SK-N-SH (cell line): ENCODE measurements at regions not wholly inside any gene's neighbourhood (a gene's known extent, or its start where the extent isn't known, plus 50 kb on each side); places are given as distances from the start of the nearest gene placed in this dataset.

Experiments
- CTCF ChIA-PET: fragments of 300-600, 350-600 bp; formaldehyde crosslinking; extraction: SDS; loops from one replicate; lab custom pipeline; 2021; lab: Yijun Ruan, JAX
- POLR2A ChIA-PET: fragments of 350-600 bp; sonication (Branson Sonifier 250); formaldehyde crosslinking; extraction: SDS; loops from one replicate; lab custom pipeline; 2020; ENCODE audit warnings: antibody characterized with exemption, inconsistent platforms; lab: Yijun Ruan, JAX
- DNase-seq: peaks from one replicate; pipeline ENCODE4 v3.0.0; 2012
- H2AFZ ChIP-seq: fragments of 200-600 bp; sonication (generic); 2 replicates; pipeline ENCODE4 v1.8.1; 2016; ENCODE audit warnings: antibody characterized with exemption, mild to moderate bottlenecking, low read depth
- H3F3A ChIP-seq: fragments of 200-600 bp; sonication (generic); replicated peaks from 2 replicates; pipeline ENCODE3; 2016; ENCODE audit warnings: antibody characterized with exemption, mild to moderate bottlenecking; ENCODE audit not compliant: insufficient read depth
- H3K27ac ChIP-seq, 2 experiments: fragments of 200-500 bp in 1 of 2; fragments of 200-600 bp in 1 of 2; sonication (Bioruptor generic) in 1 of 2; sonication (generic), shearing (Covaris generic) in 1 of 2; 2 replicates each; pipeline versions ENCODE4 v1.5.1 to v1.6.1; 2014 to 2016; ENCODE audit warnings: low read depth in 2 of 2, inconsistent platforms in 1 of 2, low read length in 1 of 2, mild to moderate bottlenecking in 1 of 2, mixed read lengths in 1 of 2
- H3K27me3 ChIP-seq: fragments of 200-600 bp; sonication (generic), shearing (Covaris generic); 2 replicates; pipeline ENCODE4 v1.6.1; 2016; ENCODE audit warnings: mixed run types; ENCODE audit not compliant: insufficient read depth
- H3K36me3 ChIP-seq, 2 experiments: fragments of 200-500 bp in 1 of 2; fragments of 200-600 bp in 1 of 2; sonication (Bioruptor generic) in 1 of 2; sonication (generic) in 1 of 2; replicated peaks in 1 of 2; 2 replicates each; pipeline versions ENCODE3 to v1.5.1; 2014 to 2016; ENCODE audit warnings: low read length in 1 of 2, mild to moderate bottlenecking in 1 of 2; ENCODE audit not compliant: insufficient read depth in 2 of 2, control insufficient read depth in 1 of 2
- H3K4me1 ChIP-seq, 2 experiments: fragments of 200-500 bp in 1 of 2; fragments of 200-600 bp in 1 of 2; sonication (Bioruptor generic) in 1 of 2; sonication (generic), shearing (Covaris generic) in 1 of 2; 2 replicates each; pipeline versions ENCODE4 v1.5.1 to v1.6.1; 2014 to 2016; ENCODE audit warnings: low read depth in 1 of 2, low read length in 1 of 2, mixed run types in 1 of 2; ENCODE audit not compliant: insufficient read depth in 2 of 2, control insufficient read depth in 1 of 2
- H3K4me2 ChIP-seq: fragments of 200-600 bp; sonication (generic), shearing (Covaris generic); 2 replicates; pipeline ENCODE4 v1.6.1; 2017; ENCODE audit warnings: mixed run types
- H3K4me3 ChIP-seq, 2 experiments: fragments of 200-500 bp in 1 of 2; fragments of 200-600 bp in 1 of 2; sonication (Bioruptor generic) in 1 of 2; sonication (generic), shearing (Covaris generic) in 1 of 2; 2 replicates each; pipeline versions ENCODE4 v1.5.1 to v1.8.1; 2014 to 2016; ENCODE audit warnings: low read depth in 2 of 2, inconsistent platforms in 1 of 2, low read length in 1 of 2, mild to moderate bottlenecking in 1 of 2, mixed read lengths in 1 of 2, moderate library complexity in 1 of 2
- H3K79me2 ChIP-seq: fragments of 200-600 bp; sonication (generic); 2 replicates; pipeline ENCODE4 v1.8.1; 2017; ENCODE audit warnings: mild to moderate bottlenecking; ENCODE audit not compliant: insufficient read depth
- H3K9ac ChIP-seq: fragments of 200-600 bp; sonication (generic); 2 replicates; pipeline ENCODE4 v1.6.1; 2017; ENCODE audit warnings: mixed run types
- H3K9me2 ChIP-seq: fragments of 200-600 bp; sonication (generic); 2 replicates; pipeline ENCODE4 v1.6.1; 2017; ENCODE audit warnings: mixed run types
- H3K9me3 ChIP-seq: fragments of 200-600 bp; sonication (generic); 2 replicates; pipeline ENCODE4 v1.6.1; 2017; ENCODE audit warnings: mixed run types, mild to moderate bottlenecking, moderate library complexity
- H4K20me1 ChIP-seq: fragments of 200-600 bp; sonication (generic); 2 replicates; pipeline ENCODE4 v1.6.1; 2017; ENCODE audit warnings: mild to moderate bottlenecking, mixed run types; ENCODE audit not compliant: insufficient read depth
- CTCF ChIP-seq: fragments of 200-600 bp; sonication (generic); IDR thresholded peaks from 2 replicates; pipeline ENCODE4 v1.6.1; 2017; ENCODE audit warnings: antibody characterized with exemption, mild to moderate bottlenecking, moderate library complexity
- ELF1 ChIP-seq: IDR thresholded peaks from 2 replicates; pipeline ENCODE4 v1.4.0; 2012
- EZH2phosphoT487 ChIP-seq: fragments of 200-600 bp; sonication (generic); IDR thresholded peaks from 2 replicates; pipeline ENCODE4 v1.6.1; 2017; ENCODE audit warnings: low read depth, mixed run types, mild to moderate bottlenecking, antibody characterized with exemption, moderate library complexity, borderline replicate concordance
- FOXJ3 ChIP-seq: sonication (generic); formaldehyde crosslinking; IDR thresholded peaks from 2 replicates; pipeline ENCODE4 v1.5.1; 2020; ENCODE audit warnings: mild to moderate bottlenecking, missing genetic modification reagents
- IRF3 ChIP-seq: fragments of 150-350 bp; IDR thresholded peaks from 2 replicates; pipeline ENCODE4 v1.6.1; 2016; ENCODE audit warnings: mild to moderate bottlenecking, low read depth, low read length
- MAX ChIP-seq: IDR thresholded peaks from 2 replicates; pipeline ENCODE4 v1.4.0; 2012; ENCODE audit warnings: low read depth
- MEF2A ChIP-seq: IDR thresholded peaks from 2 replicates; pipeline ENCODE4 v1.4.0; 2012; ENCODE audit warnings: low read depth, borderline replicate concordance
- NRF1 ChIP-seq: IDR thresholded peaks from 2 replicates; pipeline ENCODE4 v1.6.1; 2012; ENCODE audit warnings: low read depth, mild to moderate bottlenecking, low read length
- POLR2AphosphoS5 ChIP-seq: IDR thresholded peaks from 2 replicates; pipeline ENCODE4 v1.6.1; 2012; ENCODE audit warnings: low read depth, low read length
- RAD21 ChIP-seq: IDR thresholded peaks from 2 replicates; pipeline ENCODE4 v1.6.1; 2012; ENCODE audit warnings: mild to moderate bottlenecking, low read length
- RCOR1 ChIP-seq: fragments of 150-350 bp; IDR thresholded peaks from 2 replicates; pipeline ENCODE4 v1.6.1; 2017; ENCODE audit warnings: antibody characterized with exemption, low read length
- RFX5 ChIP-seq: IDR thresholded peaks from 2 replicates; pipeline ENCODE4 v1.6.1; 2012; ENCODE audit warnings: mild to moderate bottlenecking, improper control_type of control experiment, low read length
- RXRA ChIP-seq: IDR thresholded peaks from 2 replicates; pipeline ENCODE4 v1.4.0; 2012; ENCODE audit warnings: low read depth, mild to moderate bottlenecking, borderline replicate concordance
- SMC3 ChIP-seq: IDR thresholded peaks from 2 replicates; pipeline ENCODE4 v1.6.1; 2012; ENCODE audit warnings: low read depth, low read length, improper control_type of control experiment
- TAF1 ChIP-seq: IDR thresholded peaks from 2 replicates; pipeline ENCODE4 v1.6.1; 2012; ENCODE audit warnings: low read depth, mild to moderate bottlenecking, low read length, moderate library complexity, borderline replicate concordance
- TCF12 ChIP-seq: IDR thresholded peaks from 2 replicates; pipeline ENCODE4 v1.4.0; 2012
- TEAD4 ChIP-seq: IDR thresholded peaks from 2 replicates; pipeline ENCODE4 v1.4.0; 2012; ENCODE audit warnings: mild to moderate bottlenecking, borderline replicate concordance; ENCODE audit not compliant: insufficient read depth
- USF2 ChIP-seq: fragments of 150-350 bp; IDR thresholded peaks from 2 replicates; pipeline ENCODE4 v1.6.1; 2017; ENCODE audit warnings: antibody characterized with exemption, low read length, low read depth, borderline replicate concordance
- YY1 ChIP-seq: IDR thresholded peaks from 2 replicates; pipeline ENCODE4 v1.4.0; 2012; ENCODE audit warnings: low read depth, mild to moderate bottlenecking
- WGBS: methylation state at CpG from one replicate; pipeline ENCODE4 v1.1.6; 2017; ENCODE audit warnings: low lambda C conversion rate; 5-methylcytosine and 5-hydroxymethylcytosine counted together

- no peaks in the 10 kb centered on the region for H3F3A ChIP-seq
- no peaks in the 10 kb centered on the region for H3K9me2 ChIP-seq
- no peak for TF ChIP-seq RCOR1
- TF ChIP-seq SMC3 = no peak
- TF ChIP-seq FOXJ3 = no peak
- TF ChIP-seq MAX = no peak
- TF ChIP-seq ELF1 = no peak
- POLR2A ChIA-PET = interaction anchor here (0.7 kb wide), 1 partner anchor 311 kb away, joined by 3 read pairs; no protein-coding TSS in a partner anchor
- CTCF ChIA-PET = no interaction called here
- no peak overlapping the region for H3K27ac ChIP-seq
- no peak for DNase-seq
- H2AFZ ChIP-seq = no peak overlapping the region
- H3K4me2 ChIP-seq = no peak overlapping the region
- WGBS = 23% methylated on average over 1 of the region's 1 CpG
- no peaks in the 10 kb centered on the region for H3K36me3 ChIP-seq
- no peaks in the 10 kb centered on the region for H3K27me3 ChIP-seq
- no peaks in the 10 kb centered on the region for H3K9me3 ChIP-seq
- no peaks in the 10 kb centered on the region for H3K79me2 ChIP-seq
- peaks cover 0 to 11% of the 10 kb centered on the region in 2 experiments; a peak in 2 of 4 replicates for H3K4me1 ChIP-seq
- no peak overlapping the region for H3K4me3 ChIP-seq
- no peak overlapping the region for H3K9ac ChIP-seq
- no peaks in the 10 kb centered on the region for H4K20me1 ChIP-seq
Measured at GRCh38 chr2:138435701-138436100, 65.9 kb upstream of the SPOPL start.

- no peaks in the 10 kb centered on the region for H3K9me3 ChIP-seq
Measured at GRCh38 chr2:138439733-138440132, 61.8 kb upstream of the SPOPL start.

More at GRCh38 chr2:138439733-138440132, 61.8 kb upstream of the SPOPL start:
- Histone ChIP-seq H3K4me1 (peaks cover 0 to 6% of the 10 kb centered on the region in 2 experiments; a peak in 2 of 4 replicates), H3K4me3 (no peak overlapping the region), H3F3A (no peaks in the 10 kb centered on the region), H2AFZ (no peak overlapping the region), H3K4me2 (no peak overlapping the region), H3K9me2 (no peaks in the 10 kb centered on the region), H4K20me1 (no peaks in the 10 kb centered on the region), H3K27me3 (no peaks in the 10 kb centered on the region), H3K27ac (no peak overlapping the region), H3K79me2 (no peaks in the 10 kb centered on the region), H3K9ac (no peak overlapping the region), H3K36me3 (no peaks in the 10 kb centered on the region)
- 81% methylated on average over 2 of the region's 2 CpGs for WGBS
- ChIA-PET POLR2A (no interaction called here), CTCF (no interaction called here)
- TF ChIP-seq POLR2AphosphoS5 (no peak), YY1 (no peak), TAF1 (no peak), ELF1 (no peak), RFX5 (no peak), EZH2phosphoT487 (no peak), CTCF (no peak), TCF12 (no peak), USF2 (no peak), RAD21 (no peak), RXRA (no peak), NRF1 (no peak), SMC3 (no peak), MEF2A (no peak), IRF3 (no peak), TEAD4 (no peak), RCOR1 (no peak)
- no peak for DNase-seq
